ENCODE measurements at regions not wholly inside any gene's neighbourhood (a gene's known extent, or its start where the extent isn't known, plus 50 kb on each side); places are given as distances from the start of the nearest gene placed in this dataset.

GRCh38 chr4:176593943-176594342 lies 198.8 kb downstream of the VEGFC start:
- TF ChIP-seq ZC3H10 (CRISPR knock-in tag; IDR thresholded peaks at IDR 0.05), result no peak
- no peak for TF ChIP-seq OSR1 (CRISPR knock-in tag; IDR thresholded peaks at IDR 0.05)
- TF ChIP-seq POU6F1 (CRISPR knock-in tag; IDR thresholded peaks at IDR 0.05; ENCODE audit: borderline replicate concordance, low read depth), result no peak
- no peak for TF ChIP-seq RARB (CRISPR knock-in tag; IDR thresholded peaks at IDR 0.05)
- no peak for TF ChIP-seq ISL1 (CRISPR knock-in tag; IDR thresholded peaks at IDR 0.05)
- no peak for TF ChIP-seq ARNTL (CRISPR knock-in tag; IDR thresholded peaks at IDR 0.05; ENCODE audit: borderline replicate concordance, low read depth)
- TF ChIP-seq ZNF565 (CRISPR knock-in tag; conservative IDR thresholded peaks at IDR 0.05; ENCODE audit: low read depth), result no peak
- TF ChIP-seq TCF4 (CRISPR knock-in tag; IDR thresholded peaks at IDR 0.05; ENCODE audit: borderline replicate concordance), result no peak
- TF ChIP-seq ZNF70 (CRISPR knock-in tag; IDR thresholded peaks at IDR 0.05), result no peak
- no peak for TF ChIP-seq PATZ1 (CRISPR knock-in tag; IDR thresholded peaks at IDR 0.05; ENCODE audit: borderline replicate concordance)
- no peak for TF ChIP-seq CREB5 (CRISPR knock-in tag; IDR thresholded peaks at IDR 0.05; ENCODE audit: low read depth)
- no peak for TF ChIP-seq CSDC2 (CRISPR knock-in tag; IDR thresholded peaks at IDR 0.05)
- no peak for TF ChIP-seq ESRRG (CRISPR knock-in tag; IDR thresholded peaks at IDR 0.05)
- TF ChIP-seq TOX (CRISPR knock-in tag; IDR thresholded peaks at IDR 0.05; ENCODE audit: borderline replicate concordance), result no peak

Data from SK-N-SH treated with all-trans-retinoic acid at 6 μM for 48 hours (cell line).